Mucosa of rectum (tissue), 2 donors: ENCODE measurements at regions not wholly inside any gene's neighbourhood (a gene's known extent, or its start where the extent isn't known, plus 50 kb on each side); places are given as distances from the start of the nearest gene placed in this dataset.

Experiments used
- H3K27ac ChIP-seq, 2 donors: one replicate each; pipeline ENCODE4 v1.7.0; 2013; ENCODE audit warnings: inconsistent platforms in 2 of 2, low read depth in 2 of 2, low read length in 2 of 2
- H3K27me3 ChIP-seq, 2 donors: one replicate each; pipeline ENCODE4 v1.7.0; 2013; ENCODE audit warnings: low read length in 2 of 2; ENCODE audit not compliant: control insufficient read depth in 2 of 2, insufficient read depth in 2 of 2
- H3K36me3 ChIP-seq, 2 donors: one replicate each; pipeline ENCODE4 v1.7.0; 2013; ENCODE audit warnings: low read length in 2 of 2; ENCODE audit not compliant: control insufficient read depth in 2 of 2, insufficient read depth in 2 of 2
- H3K4me1 ChIP-seq, 2 donors: one replicate each; pipeline ENCODE4 v1.7.0; 2013; ENCODE audit warnings: low read length in 2 of 2, mild to moderate bottlenecking in 1 of 2; ENCODE audit not compliant: control insufficient read depth in 2 of 2, insufficient read depth in 2 of 2
- H3K4me3 ChIP-seq, 2 donors: one replicate each; pipeline ENCODE4 v1.7.0; 2013; ENCODE audit warnings: low read length in 2 of 2
- H3K9ac ChIP-seq, 2 donors: one replicate each; pipeline ENCODE4 v1.7.0; 2013; ENCODE audit warnings: low read length in 2 of 2, low read depth in 1 of 2, mild to moderate bottlenecking in 1 of 2
- H3K9me3 ChIP-seq, 2 donors: one replicate each; pipeline ENCODE4 v1.7.0; 2013; ENCODE audit warnings: low read length in 2 of 2; ENCODE audit not compliant: control insufficient read depth in 2 of 2
- donor health status: healthy.
- donor health status: Normal muscosa, but diverticular disease.

GRCh38 chr1:99110140-99111041 lies 105.7 kb upstream of the PLPPR5 start:
- no peaks in the 10 kb centered on the region for H3K9me3 ChIP-seq
- H3K4me1 ChIP-seq: no peaks in the 10 kb centered on the region
- no peak overlapping the region for H3K4me3 ChIP-seq
- H3K36me3 ChIP-seq: no peaks in the 10 kb centered on the region
- no peaks in the 10 kb centered on the region for H3K27me3 ChIP-seq
- H3K9ac ChIP-seq: no peak overlapping the region
- H3K27ac ChIP-seq: no peak overlapping the region

- no peak overlapping the region for H3K4me3 ChIP-seq
- H3K9me3 ChIP-seq: no peaks in the 10 kb centered on the region
- H3K27ac ChIP-seq: no peak overlapping the region
- H3K36me3 ChIP-seq: no peaks in the 10 kb centered on the region
- no peaks in the 10 kb centered on the region for H3K4me1 ChIP-seq
- no peak overlapping the region for H3K9ac ChIP-seq
- no peaks in the 10 kb centered on the region for H3K27me3 ChIP-seq
Observed at GRCh38 chr1:99115231-99115630, 110.6 kb upstream of the PLPPR5 start.

GRCh38 chr1:99119188-99119587 lies 114.5 kb upstream of the PLPPR5 start:
- no peaks in the 10 kb centered on the region for H3K4me1 ChIP-seq
- no peaks in the 10 kb centered on the region for H3K9me3 ChIP-seq
- H3K9ac ChIP-seq: no peak overlapping the region
- no peaks in the 10 kb centered on the region for H3K27me3 ChIP-seq
- H3K36me3 ChIP-seq: no peaks in the 10 kb centered on the region
- no peak overlapping the region for H3K4me3 ChIP-seq
- H3K27ac ChIP-seq: no peak overlapping the region

- Histone ChIP-seq H3K4me1 (no peaks in the 10 kb centered on the region), H3K4me3 (no peak overlapping the region), H3K9ac (no peak overlapping the region), H3K36me3 (no peaks in the 10 kb centered on the region), H3K27ac (no peak overlapping the region), H3K9me3 (no peaks in the 10 kb centered on the region), H3K27me3 (no peaks in the 10 kb centered on the region)
Observed at GRCh38 chr1:99122039-99122438, 117.4 kb upstream of the PLPPR5 start.

- Histone ChIP-seq H3K4me3 (no peak overlapping the region), H3K9ac (no peak overlapping the region), H3K4me1 (no peaks in the 10 kb centered on the region)
Observed at GRCh38 chr1:99123936-99124335, 119.3 kb upstream of the PLPPR5 start.

GRCh38 chr1:99131546-99131945 lies 126.9 kb upstream of the PLPPR5 start:
- Histone ChIP-seq H3K4me3 (no peak overlapping the region), H3K9ac (no peak overlapping the region), H3K27ac (no peak overlapping the region), H3K9me3 (no peaks in the 10 kb centered on the region), H3K36me3 (no peaks in the 10 kb centered on the region), H3K4me1 (no peaks in the 10 kb centered on the region), H3K27me3 (no peaks in the 10 kb centered on the region)

More at GRCh38 chr1:99123936-99124335, 119.3 kb upstream of the PLPPR5 start:
- Histone ChIP-seq H3K36me3 (no peaks in the 10 kb centered on the region), H3K27me3 (no peaks in the 10 kb centered on the region), H3K9me3 (no peaks in the 10 kb centered on the region), H3K27ac (no peak overlapping the region)

- H3K9ac ChIP-seq: no peak overlapping the region
- no peaks in the 10 kb centered on the region for H3K4me1 ChIP-seq
- no peaks in the 10 kb centered on the region for H3K9me3 ChIP-seq
- H3K36me3 ChIP-seq: no peaks in the 10 kb centered on the region
- H3K27me3 ChIP-seq: no peaks in the 10 kb centered on the region
- no peak overlapping the region for H3K4me3 ChIP-seq
- no peak overlapping the region for H3K27ac ChIP-seq
Observed at GRCh38 chr1:99133756-99134500, 129.3 kb upstream of the PLPPR5 start.

- H3K4me1 ChIP-seq: no peaks in the 10 kb centered on the region
- no peaks in the 10 kb centered on the region for H3K36me3 ChIP-seq
- H3K4me3 ChIP-seq: no peak overlapping the region
- no peak overlapping the region for H3K9ac ChIP-seq
- no peak overlapping the region for H3K27ac ChIP-seq
- H3K9me3 ChIP-seq: no peaks in the 10 kb centered on the region
- H3K27me3 ChIP-seq: no peaks in the 10 kb centered on the region
Observed at GRCh38 chr1:99137554-99138206, 126.6 kb upstream of the PLPPR4 start.

GRCh38 chr1:99139876-99140275 lies 124.4 kb upstream of the PLPPR4 start:
- Histone ChIP-seq H3K9ac (no peak overlapping the region), H3K36me3 (no peaks in the 10 kb centered on the region), H3K4me1 (no peaks in the 10 kb centered on the region), H3K27ac (no peak overlapping the region), H3K9me3 (no peaks in the 10 kb centered on the region), H3K4me3 (no peak overlapping the region), H3K27me3 (no peaks in the 10 kb centered on the region)
